HG02763 (cell line): ENCODE measurements at regions not wholly inside any gene's neighbourhood (a gene's known extent, or its start where the extent isn't known, plus 50 kb on each side); places are given as distances from the start of the nearest gene placed in this dataset.

Source experiments
- ATAC-seq: cut with Tn5 transposase; IDR thresholded peaks from one replicate; pipeline ENCODE4 v1.9.1; 2021; ENCODE audit warnings: mild to moderate bottlenecking, moderate library complexity; ENCODE audit not compliant: unreplicated experiment

- ATAC-seq, result no peak
Observed at GRCh38 chr11:71080239-71081097, 171.9 kb downstream of the SHANK2 start.

DNA sequence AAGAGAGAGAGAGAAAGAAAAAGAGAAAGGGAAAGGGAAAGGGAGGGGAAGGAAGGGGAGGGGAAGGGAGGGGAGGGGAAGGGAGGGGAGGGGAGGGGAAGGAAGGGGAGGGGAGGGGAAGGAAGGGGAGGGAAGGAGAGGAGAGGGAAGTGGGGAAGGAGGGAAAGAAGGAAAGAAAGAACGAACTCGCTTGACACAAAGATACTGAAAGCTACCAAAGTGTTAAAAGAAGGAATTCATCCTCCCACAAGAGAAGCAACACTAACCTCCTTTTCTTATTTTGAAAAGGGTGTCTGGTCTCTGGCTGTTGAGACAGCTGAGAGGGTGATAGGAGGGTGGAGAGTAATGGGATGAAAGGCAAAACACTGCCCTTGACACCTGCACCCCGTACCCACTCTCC, 172.6 kb downstream of the SHANK2 start:
- ATAC-seq, result no peak

DNA sequence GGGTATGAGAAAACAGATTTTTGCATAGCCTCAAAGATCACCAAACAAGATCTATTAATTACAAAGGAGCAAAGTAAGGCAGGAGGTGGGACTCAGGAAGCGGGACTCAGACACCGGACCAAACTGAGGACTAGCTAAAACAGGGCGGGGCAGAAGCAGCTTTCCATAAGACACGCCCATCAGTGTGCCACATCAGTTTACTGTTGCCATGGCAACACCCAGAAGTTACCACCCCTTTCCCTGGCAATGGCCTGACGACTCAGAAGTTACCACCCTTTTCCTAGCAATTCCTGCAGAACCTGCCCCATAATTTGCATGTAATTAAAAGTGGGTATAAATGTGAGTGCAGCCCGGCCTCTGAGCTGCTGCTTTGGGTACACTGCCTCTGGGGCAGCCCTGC, 173.9 kb downstream of the SHANK2 start:
- no peak for ATAC-seq

GRCh38 chr11:71076525-71077304, 175.7 kb downstream of the SHANK2 start:
- no peak for ATAC-seq

- no peak for ATAC-seq
Observed at GRCh38 chr11:71075871-71076420, 176.4 kb downstream of the SHANK2 start.

DNA sequence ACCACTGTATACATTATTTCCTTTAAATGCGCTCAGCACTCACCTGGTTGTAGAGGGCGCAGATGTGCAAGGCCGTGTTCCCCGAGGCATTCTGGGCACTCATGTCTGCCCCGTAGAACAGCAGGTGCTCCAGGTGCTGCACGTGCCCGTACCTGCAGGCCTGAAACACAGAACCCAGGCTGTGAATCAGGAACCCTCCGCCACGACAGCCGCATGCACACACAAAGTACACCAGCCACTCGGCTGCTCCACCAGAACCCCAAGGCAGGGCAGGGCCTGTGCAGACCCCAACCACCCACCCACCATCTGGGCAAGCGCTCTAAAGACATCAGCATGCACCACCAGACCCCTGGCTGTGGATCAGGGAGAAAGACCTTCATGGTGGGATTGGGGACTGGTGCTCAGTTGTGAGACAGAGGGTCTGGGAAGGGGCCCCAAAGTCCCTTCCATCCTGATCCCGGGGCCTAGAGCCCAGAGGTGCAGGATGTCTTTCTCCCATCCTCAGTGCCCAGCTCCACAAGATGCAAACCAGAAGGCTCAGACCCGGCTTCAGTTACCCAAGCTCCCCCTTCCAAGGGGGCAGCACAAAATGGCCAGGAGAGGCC, 177.2 kb downstream of the SHANK2 start:
- no peak for ATAC-seq

DNA sequence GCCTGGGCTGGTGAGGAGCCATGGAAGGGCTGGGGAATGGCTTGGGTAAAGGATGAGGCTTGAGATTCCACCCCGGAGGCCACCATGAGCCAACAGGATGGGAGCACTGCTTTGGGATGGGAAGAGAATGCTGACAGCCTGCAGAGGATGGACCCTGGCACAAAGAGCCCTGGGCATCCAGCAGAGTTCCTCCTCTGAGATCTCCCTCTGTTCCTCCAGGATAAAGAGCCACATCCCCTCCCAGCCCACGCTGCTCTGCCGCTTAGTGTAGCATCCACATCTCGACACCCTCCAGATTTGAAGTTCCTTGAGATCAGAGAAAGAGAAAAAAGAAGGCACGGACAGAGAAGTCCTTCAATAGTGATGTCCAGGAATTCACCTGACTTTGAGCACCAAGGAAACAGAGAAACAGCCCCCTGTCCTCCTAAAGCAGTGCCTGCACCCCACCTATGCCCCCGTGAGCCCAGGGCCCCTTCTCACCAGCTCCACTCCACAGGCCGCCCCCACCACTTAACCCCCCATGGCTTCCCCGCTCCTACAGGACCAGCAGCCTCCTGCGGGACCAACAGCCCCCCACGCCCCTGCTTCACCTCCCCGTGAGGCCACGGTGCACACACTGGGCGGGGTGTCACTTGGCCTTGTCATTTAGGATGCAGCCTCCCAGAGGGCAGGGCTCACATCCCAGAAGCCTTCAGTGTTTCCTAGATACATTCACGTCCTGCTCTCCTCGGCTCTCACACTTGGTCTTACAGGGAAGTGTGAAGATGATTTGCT, 180.5 kb downstream of the SHANK2 start:
- no peak for ATAC-seq

GRCh38 chr11:71070490-71071453, 181.6 kb downstream of the SHANK2 start:
- ATAC-seq, result no peak

DNA sequence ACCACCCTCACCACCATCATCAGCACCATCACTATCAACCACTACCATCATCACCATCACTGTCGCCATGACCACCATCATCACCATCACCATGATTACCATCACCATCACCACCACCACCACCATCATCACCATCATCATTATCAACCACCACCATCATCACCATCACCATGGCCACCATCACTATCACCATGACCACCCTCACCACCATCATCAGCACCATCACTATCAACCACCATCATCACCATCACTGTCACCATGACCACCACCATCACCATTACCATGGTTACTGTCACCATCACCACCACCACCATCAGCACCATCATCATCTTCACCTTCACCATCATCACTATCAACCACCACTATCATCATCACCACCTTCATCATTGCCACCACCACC, 183.4 kb downstream of the SHANK2 start:
- no peak for ATAC-seq

DNA sequence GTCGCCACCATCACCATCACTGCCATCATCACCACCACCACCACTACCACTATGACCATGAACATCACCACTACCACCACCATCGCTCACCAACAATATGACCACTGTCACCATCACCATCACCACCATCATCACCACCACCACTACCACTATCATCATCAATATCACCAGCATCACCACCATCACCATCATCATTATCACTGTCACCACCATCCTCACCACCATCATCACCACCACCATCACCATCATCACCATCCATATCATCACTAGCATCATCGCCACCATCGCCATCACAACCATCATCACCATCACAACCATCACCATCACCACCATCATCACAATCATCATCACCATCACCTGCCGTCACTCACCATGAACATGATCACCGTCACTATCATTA, 184.6 kb downstream of the SHANK2 start:
- no peak for ATAC-seq

- no peak for ATAC-seq
Observed at GRCh38 chr11:71066311-71066710, 186.1 kb downstream of the SHANK2 start.

DNA sequence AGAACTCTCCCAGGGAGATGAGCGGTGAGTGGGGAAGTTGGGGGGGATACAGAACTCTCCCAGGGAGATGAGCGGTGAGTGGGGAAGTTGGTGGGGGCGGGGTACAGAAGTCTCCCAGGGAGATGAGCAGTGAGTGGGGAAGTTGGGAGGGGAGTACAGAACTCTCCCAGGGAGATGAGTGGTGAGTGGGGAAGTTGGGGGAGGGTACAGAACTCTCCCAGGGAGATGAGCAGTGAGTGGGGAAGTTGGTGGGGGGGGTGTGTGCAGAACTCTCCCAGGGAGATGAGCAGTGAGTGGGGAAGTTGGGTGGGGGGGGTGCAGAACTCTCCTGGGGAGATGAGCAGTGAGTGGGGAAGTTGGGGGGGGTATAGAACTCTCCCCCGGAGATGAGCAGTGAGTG, 186.5 kb downstream of the SHANK2 start:
- ATAC-seq, result no peak

- no peak for ATAC-seq
Observed at GRCh38 chr11:71064702-71065515, 187.5 kb downstream of the SHANK2 start.

GRCh38 chr11:71064183-71064582, 188.2 kb downstream of the SHANK2 start:
- ATAC-seq, result no peak

- no peak for ATAC-seq
Observed at GRCh38 chr11:71063129-71063528, 189.2 kb downstream of the SHANK2 start.

GRCh38 chr11:71062199-71062598, 190.2 kb downstream of the SHANK2 start:
- no peak for ATAC-seq

DNA sequence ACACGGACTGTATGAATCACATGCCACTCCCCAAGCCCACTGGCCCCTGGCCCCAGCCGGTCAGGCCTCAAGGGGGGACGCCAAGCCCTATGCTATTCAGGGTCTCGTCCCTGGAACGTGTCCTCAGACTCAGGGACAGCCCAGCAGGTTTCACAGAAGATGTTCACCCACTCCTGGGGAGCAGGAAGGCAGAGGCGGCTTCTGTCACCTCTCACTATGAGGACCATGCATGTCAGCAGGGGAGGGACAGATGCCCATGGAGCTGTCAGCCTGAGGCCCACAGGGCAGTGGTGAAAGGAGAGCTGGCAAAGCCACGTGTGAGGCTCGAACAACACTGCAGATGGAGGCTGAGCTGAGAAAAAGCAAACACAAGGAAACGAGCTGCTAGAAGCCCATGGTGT, 192.0 kb downstream of the SHANK2 start:
- ATAC-seq, result no peak

DNA sequence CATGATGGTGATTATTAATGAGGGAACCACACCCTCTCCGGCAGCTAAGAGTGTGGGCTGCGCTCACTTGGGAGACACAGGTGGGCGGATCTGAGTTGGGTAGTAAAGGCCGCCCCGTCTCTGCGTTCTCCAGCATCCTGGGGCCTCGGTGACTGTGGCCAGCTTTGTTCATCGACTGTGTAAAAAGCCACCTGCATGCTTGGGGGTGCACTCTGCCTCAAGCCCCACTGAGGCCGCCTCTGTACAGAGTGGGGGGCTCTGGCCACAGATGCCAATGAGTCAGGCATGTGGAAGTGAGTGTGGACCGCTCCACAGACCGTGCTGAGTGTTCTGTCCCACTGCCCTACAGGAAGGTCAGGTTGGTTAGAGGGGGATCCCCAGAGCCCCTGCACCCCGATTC, 192.7 kb downstream of the SHANK2 start:
- no peak for ATAC-seq

DNA sequence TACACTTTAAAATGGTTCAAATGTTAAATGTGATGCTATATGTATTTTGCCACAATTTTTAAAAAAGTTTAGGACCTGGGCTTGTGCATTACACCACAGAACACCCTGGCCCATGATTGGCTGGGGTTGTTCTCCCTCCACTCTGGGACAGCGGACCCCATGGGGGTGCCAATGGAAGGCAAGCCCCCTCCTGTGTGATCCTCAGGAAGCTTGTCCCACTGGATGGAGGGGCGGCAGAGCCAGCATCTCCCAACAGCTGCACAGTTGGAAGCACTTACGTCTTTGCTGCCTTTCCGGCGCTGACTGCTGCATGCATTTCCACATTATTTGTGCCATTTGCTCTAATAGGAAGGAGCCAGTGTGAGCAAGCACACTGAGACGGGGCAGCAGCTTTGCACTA, 196.5 kb downstream of the SHANK2 start:
- no peak for ATAC-seq
